ENCODE measurements at regions not wholly inside any gene's neighbourhood (a gene's known extent, or its start where the extent isn't known, plus 50 kb on each side); places are given as distances from the start of the nearest gene placed in this dataset.
A peak's percentile ranks its signal among the peaks of the same experiment; 100 is the strongest.

GRCh38 chr2:236499691-236500578 lies 69.7 kb upstream of the ACKR3 start:
- DNase-seq (ENCODE audit: low read depth in 2 of 2): no peak

DNA sequence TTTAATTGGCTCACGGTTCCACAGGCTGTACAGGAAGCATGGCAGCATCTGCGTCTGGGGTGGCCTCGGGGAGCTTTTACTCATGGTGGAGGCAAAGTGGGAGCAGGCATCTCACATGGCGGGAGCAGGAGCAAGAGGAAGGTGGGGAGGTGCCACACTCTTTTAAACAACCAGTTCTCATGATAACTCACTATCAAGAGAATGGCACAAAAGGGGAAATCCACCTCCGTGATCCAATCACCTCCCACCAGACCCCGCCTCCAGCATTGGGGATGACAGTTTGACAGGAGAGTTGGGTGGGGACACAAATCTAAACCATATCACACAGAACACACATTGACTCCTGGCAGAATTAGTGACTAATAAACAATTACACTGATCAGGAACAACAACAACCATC lies 68.6 kb upstream of the ACKR3 start:
- no peak for DNase-seq (ENCODE audit: low read depth in 2 of 2)

- DNase-seq (ENCODE audit: low read depth in 2 of 2): no peak
Observed at GRCh38 chr2:236501531-236501930, 68.1 kb upstream of the ACKR3 start.

- no peak for DNase-seq (ENCODE audit: low read depth in 2 of 2)
Observed at GRCh38 chr2:236503100-236503499, 66.5 kb upstream of the ACKR3 start.

- DNase-seq (ENCODE audit: low read depth in 2 of 2): no peak
Observed at GRCh38 chr2:236503583-236503982, 66.0 kb upstream of the ACKR3 start.

GRCh38 chr2:236505041-236505440 lies 64.6 kb upstream of the ACKR3 start:
- no peak for DNase-seq (ENCODE audit: low read depth in 2 of 2)

GRCh38 chr2:236505648-236506047 lies 64.0 kb upstream of the ACKR3 start:
- DNase-seq (ENCODE audit: low read depth in 2 of 2): no peak

- peak; percentile 30 to 50 for DNase-seq (ENCODE audit: low read depth in 2 of 2)
Observed at GRCh38 chr2:236507393-236508085, 62.1 kb upstream of the ACKR3 start.

GRCh38 chr2:236508466-236508865 lies 61.2 kb upstream of the ACKR3 start:
- no peak for DNase-seq (ENCODE audit: low read depth in 2 of 2)

- no peak for DNase-seq (ENCODE audit: low read depth in 2 of 2)
Observed at GRCh38 chr2:236510034-236510433, 59.6 kb upstream of the ACKR3 start.

GRCh38 chr2:236511266-236511665 lies 58.4 kb upstream of the ACKR3 start:
- DNase-seq (ENCODE audit: low read depth in 2 of 2): no peak

DNA sequence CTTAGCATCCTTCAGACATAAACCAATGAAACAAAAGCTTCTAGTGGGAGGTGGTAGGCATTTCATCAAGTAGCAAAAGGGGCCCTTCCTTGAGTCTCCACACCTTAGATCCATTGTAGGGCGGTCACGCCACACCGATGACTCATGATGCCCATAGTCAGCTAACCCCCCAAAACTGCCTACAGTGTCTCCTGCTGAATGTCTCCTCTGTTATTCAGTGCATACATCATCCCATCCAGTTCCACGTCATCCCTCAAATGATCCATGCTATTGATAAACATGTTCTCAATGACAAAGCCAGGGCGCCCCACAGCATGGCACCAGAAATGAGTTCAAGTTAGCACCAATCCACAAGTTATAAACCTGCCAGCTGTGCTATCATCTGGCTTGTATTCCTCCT lies 57.4 kb upstream of the ACKR3 start:
- DNase-seq (ENCODE audit: low read depth in 2 of 2): no peak

DNA sequence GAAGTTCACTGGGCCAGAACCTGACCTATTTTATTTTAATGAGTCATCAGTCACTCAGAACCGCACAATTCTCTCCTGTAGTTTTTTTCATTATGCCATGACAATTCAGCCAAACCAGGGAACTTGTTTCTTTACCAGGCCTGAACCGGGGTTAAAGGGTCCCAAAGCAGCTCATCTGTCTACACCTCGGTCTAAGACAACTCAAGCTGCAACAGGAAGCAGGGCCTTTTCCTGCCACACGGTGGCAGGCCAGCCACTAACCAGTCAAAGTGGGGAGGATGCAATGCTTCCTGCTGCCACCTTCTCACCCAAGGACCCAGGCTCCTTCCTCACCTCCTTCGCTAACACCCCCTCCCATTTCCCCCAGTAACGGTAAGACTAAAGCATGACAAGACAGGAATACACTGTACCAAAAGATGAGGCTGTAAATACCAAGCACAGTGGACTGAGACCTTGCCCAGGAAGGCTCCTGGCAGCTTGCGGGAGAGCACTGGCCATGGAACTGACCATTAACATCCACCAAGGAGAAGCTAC lies 56.7 kb upstream of the ACKR3 start:
- DNase-seq (ENCODE audit: low read depth in 2 of 2): peak; percentile 42 to 48

- no peak for DNase-seq (ENCODE audit: low read depth in 2 of 2)
Observed at GRCh38 chr2:236513956-236514355, 55.7 kb upstream of the ACKR3 start.

GRCh38 chr2:236516708-236517107 lies 52.9 kb upstream of the ACKR3 start:
- DNase-seq (ENCODE audit: low read depth in 2 of 2): no peak

DNA sequence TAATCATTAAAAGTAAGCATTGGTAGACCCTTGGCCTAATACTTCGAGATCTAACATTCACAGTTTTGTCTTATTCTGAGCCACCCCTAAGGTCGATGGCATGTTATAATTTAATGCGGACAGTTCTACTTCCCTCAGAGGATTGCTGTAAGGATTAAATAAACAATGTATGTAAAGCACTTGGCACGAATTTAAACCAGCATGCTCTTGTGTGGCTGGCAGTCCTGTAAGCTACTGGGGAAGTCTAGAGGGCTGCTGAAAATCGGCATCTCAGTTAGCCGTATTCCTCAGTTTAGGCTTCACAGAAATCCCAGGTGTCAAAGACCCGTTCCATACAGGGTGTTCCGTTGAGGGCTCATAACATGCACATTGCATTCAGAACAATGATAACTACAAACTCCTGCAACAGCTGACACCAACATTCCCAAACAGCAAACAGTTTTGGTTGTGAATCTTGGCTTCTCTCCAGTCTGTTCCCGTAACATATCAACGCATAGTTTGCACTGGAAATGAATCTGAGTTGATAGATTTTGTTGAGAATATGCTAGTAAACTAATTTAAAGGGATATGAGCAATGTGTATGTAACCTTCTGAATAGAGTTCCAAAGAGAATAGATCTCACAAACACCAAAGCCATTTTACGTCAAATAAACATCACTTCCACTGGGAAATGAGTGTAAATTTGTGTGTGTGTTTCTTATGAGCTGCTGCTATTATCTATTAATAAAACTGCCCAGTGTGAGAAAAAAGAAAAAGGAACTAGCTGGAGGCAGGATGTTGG lies 52.2 kb upstream of the ACKR3 start:
- no peak for DNase-seq (ENCODE audit: low read depth in 2 of 2)

All from stimulated activated CD8-positive, alpha-beta memory T cell treated with anti-CD3 and anti-CD28 coated beads, Interleukin-15, amount 100 ng/mL, for 48 hours (primary cell).